ENCODE measurements at regions not wholly inside any gene's neighbourhood (a gene's known extent, or its start where the extent isn't known, plus 50 kb on each side); places are given as distances from the start of the nearest gene placed in this dataset.

- no peak for TF ChIP-seq TAF1 (IDR thresholded peaks at IDR 0.05; ENCODE audit: borderline replicate concordance, low read depth, low read length)
- TF ChIP-seq POLR2AphosphoS5 (IDR thresholded peaks at IDR 0.05; ENCODE audit: low read depth, low read length) = no peak
These were observed 216.9 kb upstream of the NRIP1 start for GRCh38 chr21:15281714-15282113.

All from GM12892 (cell line).